ENCODE measurements at regions not wholly inside any gene's neighbourhood (a gene's known extent, or its start where the extent isn't known, plus 50 kb on each side); places are given as distances from the start of the nearest gene placed in this dataset.
A peak's percentile ranks its signal among the peaks of the same experiment; 100 is the strongest.

DNA sequence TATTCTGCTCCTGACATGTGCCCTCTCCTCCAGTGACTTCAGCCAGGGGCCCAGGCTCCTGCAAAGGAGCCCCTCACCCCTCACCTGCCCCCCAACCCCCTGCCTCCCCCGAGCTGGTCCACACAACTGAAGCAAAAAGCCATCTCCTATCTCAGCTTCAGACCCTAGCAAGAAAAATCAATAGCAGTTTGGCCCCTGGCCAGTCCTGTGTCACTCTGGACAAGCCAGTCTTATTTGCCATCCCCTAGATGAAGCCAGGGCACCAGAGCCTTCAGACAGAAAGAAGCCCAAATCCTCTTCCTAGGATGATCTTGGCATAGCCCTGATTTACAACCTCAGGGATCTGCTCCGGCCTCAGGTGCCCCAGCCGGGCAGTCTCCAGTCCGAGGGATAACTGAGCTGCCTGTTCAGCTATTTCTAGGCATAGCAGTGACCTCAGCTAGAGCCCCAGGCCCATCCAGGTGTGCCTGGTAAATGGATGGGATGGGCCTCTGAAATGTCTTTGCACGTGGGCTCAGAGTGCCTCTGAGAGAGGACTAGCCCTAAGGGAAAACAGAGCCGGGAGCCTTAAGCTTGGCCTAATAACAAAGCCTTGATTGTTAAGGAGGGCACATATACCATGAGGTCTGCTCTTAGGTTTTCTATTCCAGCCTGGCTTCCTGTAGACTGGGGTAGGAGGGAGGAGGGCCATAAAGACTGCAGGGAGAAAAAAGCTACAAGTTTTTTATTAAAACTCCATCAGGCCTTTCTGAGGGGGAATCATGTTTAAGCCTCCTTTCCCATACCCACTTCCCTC is 242.0 kb downstream of the SHQ1 start:
- WGBS, 2 experiments (ENCODE audit: insufficient coverage in 2 of 2) = 84% methylated on average over 4 to 5 of the region's 6 CpGs
- Histone ChIP-seq H3K4me3 (ENCODE audit: extremely low read depth, insufficient read depth, low read length, poor library complexity, severe bottlenecking) (no peak overlapping the region), H3K9me3 (ENCODE audit: control insufficient read depth, low read length) (no peaks in the 10 kb centered on the region), H3K36me3 (ENCODE audit: control insufficient read depth, insufficient read depth, low read length) (no peaks in the 10 kb centered on the region), H3K4me1 (ENCODE audit: control insufficient read depth, insufficient read depth, low read length, poor library complexity, severe bottlenecking) (no peaks in the 10 kb centered on the region), H3K27ac (ENCODE audit: low read depth, low read length, severe bottlenecking) (no peak overlapping the region)

DNA sequence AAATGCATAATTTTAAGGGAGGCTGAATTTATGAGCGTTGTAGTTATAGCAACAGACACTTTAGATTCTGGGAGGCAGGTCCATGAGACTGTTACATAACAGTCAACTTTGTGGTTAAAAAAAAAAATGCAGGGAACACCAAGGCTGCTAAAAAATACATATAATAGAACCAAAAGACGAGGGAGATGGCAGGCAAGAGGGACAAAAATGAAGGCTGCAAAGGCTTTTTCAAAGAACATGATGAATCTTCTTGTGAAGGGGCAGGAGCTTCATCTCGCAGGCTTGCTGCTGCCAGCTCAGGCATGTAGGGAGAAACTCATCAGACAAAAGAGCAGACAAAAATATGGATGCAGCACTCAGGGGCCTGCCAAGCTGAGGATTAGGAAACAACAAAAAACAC is 243.9 kb downstream of the SHQ1 start:
- 91 to 100% methylated on average over 2 of the region's 3 CpGs for WGBS, 2 experiments (ENCODE audit: insufficient coverage in 2 of 2)

DNA sequence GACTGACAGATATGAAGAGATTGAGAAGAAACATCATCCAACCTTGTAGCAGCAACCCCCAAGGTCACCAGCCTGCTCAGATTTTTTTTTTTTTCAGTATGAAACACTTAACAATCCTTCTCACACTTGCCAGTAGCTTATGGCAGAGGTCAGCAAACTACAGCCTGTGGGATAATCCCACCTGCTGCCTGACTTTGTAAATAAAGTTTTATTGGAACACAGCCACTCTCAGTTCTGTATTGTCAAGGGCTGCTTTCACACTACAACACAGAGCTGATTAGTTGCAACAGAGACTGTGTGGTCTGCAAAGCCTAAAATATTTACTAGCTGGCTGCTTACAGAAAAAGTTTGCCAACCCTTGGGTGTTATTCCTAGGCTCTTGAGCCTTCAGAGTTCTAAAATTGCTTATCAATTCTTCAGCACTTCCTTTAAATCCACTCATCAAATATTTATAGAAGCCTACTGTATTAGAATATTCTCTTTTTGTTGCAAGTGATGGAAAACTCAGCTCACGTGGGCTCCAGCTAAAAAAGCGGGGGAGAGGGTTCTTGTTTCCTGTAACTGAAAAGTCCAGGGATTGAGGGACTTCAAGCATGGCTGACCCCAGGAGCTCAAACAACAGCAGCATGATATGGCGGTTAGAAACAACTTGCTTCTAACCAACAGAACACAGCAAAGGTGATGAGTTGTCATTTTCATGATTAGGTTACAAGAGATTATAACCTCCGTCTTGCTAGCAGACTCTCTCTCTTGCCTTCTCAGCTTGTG is 246.1 kb downstream of the SHQ1 start:
- Histone ChIP-seq H3K4me1 (ENCODE audit: control insufficient read depth, insufficient read depth, low read length, poor library complexity, severe bottlenecking) (peaks cover 4% of the 10 kb centered on the region), H3K4me3 (ENCODE audit: extremely low read depth, insufficient read depth, low read length, poor library complexity, severe bottlenecking) (no peak overlapping the region), H3K27ac (ENCODE audit: low read depth, low read length, severe bottlenecking) (no peak overlapping the region), H3K9me3 (ENCODE audit: control insufficient read depth, low read length) (no peaks in the 10 kb centered on the region), H3K36me3 (ENCODE audit: control insufficient read depth, insufficient read depth, low read length) (no peaks in the 10 kb centered on the region)
- WGBS, 2 experiments (ENCODE audit: insufficient coverage in 2 of 2) = 92 to 100% methylated on average over 2 to 4 of the region's 4 CpGs

More for the DNA sequence above, 243.9 kb downstream of the SHQ1 start:
- Histone ChIP-seq H3K9me3 (ENCODE audit: control insufficient read depth, low read length) (no peaks in the 10 kb centered on the region), H3K36me3 (ENCODE audit: control insufficient read depth, insufficient read depth, low read length) (no peaks in the 10 kb centered on the region), H3K4me1 (ENCODE audit: control insufficient read depth, insufficient read depth, low read length, poor library complexity, severe bottlenecking) (no peaks in the 10 kb centered on the region), H3K27ac (ENCODE audit: low read depth, low read length, severe bottlenecking) (no peak overlapping the region), H3K4me3 (ENCODE audit: extremely low read depth, insufficient read depth, low read length, poor library complexity, severe bottlenecking) (no peak overlapping the region)

DNA sequence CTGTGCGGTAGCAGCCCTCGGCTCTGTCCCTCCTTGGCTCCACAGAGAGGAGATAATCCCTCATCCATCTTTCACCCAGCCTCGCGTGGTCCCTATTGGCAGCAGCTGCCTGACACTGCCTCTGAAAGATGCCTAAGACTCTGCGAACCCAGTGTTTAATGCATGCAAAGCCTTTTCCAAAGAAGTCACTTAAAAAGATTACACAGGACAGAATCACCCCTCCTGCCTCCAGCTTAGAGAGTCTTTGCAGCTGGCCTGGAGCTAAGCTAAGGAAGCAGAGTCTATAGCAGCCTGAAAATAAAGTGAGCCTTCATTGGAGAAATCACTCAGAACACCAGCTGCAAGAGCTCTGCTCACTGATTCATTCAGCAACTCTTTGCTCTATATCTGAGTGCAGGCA is 247.2 kb downstream of the SHQ1 start:
- WGBS, 2 experiments (ENCODE audit: insufficient coverage in 2 of 2) = 80 to 91% methylated on average over 2 to 4 of the region's 5 CpGs
- no peak overlapping the region for H3K27ac ChIP-seq (ENCODE audit: low read depth, low read length, severe bottlenecking)
- no peaks in the 10 kb centered on the region for H3K9me3 ChIP-seq (ENCODE audit: control insufficient read depth, low read length)
- H3K4me3 ChIP-seq (ENCODE audit: extremely low read depth, insufficient read depth, low read length, poor library complexity, severe bottlenecking) = no peak overlapping the region
- no peaks in the 10 kb centered on the region for H3K36me3 ChIP-seq (ENCODE audit: control insufficient read depth, insufficient read depth, low read length)
- peaks cover 10% of the 10 kb centered on the region for H3K4me1 ChIP-seq (ENCODE audit: control insufficient read depth, insufficient read depth, low read length, poor library complexity, severe bottlenecking)

DNA sequence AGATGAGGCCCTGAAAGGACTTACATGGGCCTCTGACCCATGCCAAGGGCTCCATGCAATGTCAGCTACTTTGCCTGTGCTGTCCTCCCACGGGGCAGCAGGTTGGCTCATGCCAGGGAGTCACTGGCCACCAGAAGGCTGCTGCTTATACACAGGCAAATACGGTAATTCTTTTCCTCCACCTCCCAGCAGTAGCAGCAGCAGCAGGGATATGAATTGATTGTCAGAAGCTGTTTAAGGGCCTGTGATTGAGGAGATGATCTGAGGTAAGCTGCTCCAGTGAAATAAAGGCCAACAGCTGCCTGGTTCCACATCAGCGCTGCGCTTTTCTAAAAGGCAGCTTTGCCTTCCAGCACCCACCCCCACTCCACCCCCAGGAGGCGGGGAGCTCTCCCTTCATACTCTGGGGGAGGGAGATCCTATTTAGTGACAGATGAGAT is 250.5 kb downstream of the SHQ1 start:
- 16% methylated on average over 2 of the region's 5 CpGs; no CpG with 5 or more reads in 1 of the 2 experiments for WGBS, 2 experiments (ENCODE audit: insufficient coverage in 2 of 2)
- H3K9me3 ChIP-seq (ENCODE audit: control insufficient read depth, low read length) = no peaks in the 10 kb centered on the region
- no peak overlapping the region for H3K4me3 ChIP-seq (ENCODE audit: extremely low read depth, insufficient read depth, low read length, poor library complexity, severe bottlenecking)
- H3K27ac ChIP-seq (ENCODE audit: low read depth, low read length, severe bottlenecking) = no peak overlapping the region
- H3K4me1 ChIP-seq (ENCODE audit: control insufficient read depth, insufficient read depth, low read length, poor library complexity, severe bottlenecking) = peaks cover 30% of the 10 kb centered on the region
- no peaks in the 10 kb centered on the region for H3K36me3 ChIP-seq (ENCODE audit: control insufficient read depth, insufficient read depth, low read length)

DNA sequence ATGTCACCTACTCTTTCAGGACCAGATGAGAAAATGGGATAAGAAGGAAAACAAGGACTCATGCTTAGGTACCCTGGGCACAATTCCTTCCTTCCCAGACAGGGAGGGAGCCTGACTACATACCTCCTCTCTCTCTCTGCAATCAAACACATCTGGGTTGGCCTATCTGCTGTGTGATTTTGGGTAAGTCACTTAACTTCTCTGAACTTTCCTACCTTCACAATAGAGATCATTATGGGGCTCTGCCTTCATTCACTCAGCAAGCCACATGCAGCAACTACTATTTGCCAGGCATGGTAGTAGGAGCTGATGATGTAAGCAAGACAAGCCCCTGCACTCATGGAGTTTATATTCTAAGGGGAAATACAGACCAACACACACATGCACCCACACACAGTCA is 251.2 kb downstream of the SHQ1 start:
- no peaks in the 10 kb centered on the region for H3K36me3 ChIP-seq (ENCODE audit: control insufficient read depth, insufficient read depth, low read length)
- H3K4me1 ChIP-seq (ENCODE audit: control insufficient read depth, insufficient read depth, low read length, poor library complexity, severe bottlenecking) = peaks cover 36% of the 10 kb centered on the region
- H3K9me3 ChIP-seq (ENCODE audit: control insufficient read depth, low read length) = no peaks in the 10 kb centered on the region
- H3K4me3 ChIP-seq (ENCODE audit: extremely low read depth, insufficient read depth, low read length, poor library complexity, severe bottlenecking) = no peak overlapping the region
- no peak overlapping the region for H3K27ac ChIP-seq (ENCODE audit: low read depth, low read length, severe bottlenecking)

DNA sequence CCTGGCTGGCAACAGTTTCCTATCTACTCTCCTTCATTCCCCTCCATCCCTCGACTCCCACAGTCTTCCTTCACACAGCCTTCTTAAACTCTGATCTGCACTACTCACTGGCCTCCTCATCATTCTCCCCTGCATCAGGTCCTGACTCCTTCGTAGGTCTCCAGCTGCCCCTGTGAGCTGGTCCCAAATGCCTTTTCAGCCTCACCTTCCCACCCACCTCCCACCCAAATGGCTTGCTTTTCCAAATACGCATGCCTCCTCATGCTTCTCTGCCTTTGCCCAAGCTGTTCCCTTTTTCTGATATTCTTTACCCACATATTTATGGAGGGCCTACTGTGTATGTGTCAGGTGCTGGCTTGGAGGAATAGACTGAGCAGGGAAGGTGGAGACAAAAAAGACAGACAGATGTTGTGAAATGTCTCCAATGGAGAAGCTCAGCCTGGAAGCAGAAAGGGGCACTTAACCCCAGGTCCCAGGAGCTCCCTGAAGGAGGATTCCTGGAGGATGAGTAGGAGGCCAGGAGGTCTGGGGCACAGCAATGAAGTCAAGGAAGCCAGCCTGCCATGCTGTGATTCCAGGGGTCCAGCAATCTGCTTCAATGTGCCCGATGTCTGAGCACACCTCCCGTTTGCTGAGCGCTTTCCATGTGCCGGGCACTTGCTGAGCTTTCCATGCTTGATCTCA is 252.2 kb downstream of the SHQ1 start:
- Histone ChIP-seq H3K27ac (ENCODE audit: low read depth, low read length, severe bottlenecking) (no peak overlapping the region), H3K36me3 (ENCODE audit: control insufficient read depth, insufficient read depth, low read length) (no peaks in the 10 kb centered on the region), H3K9me3 (ENCODE audit: control insufficient read depth, low read length) (no peaks in the 10 kb centered on the region), H3K4me1 (ENCODE audit: control insufficient read depth, insufficient read depth, low read length, poor library complexity, severe bottlenecking) (peaks cover 42% of the 10 kb centered on the region), H3K4me3 (ENCODE audit: extremely low read depth, insufficient read depth, low read length, poor library complexity, severe bottlenecking) (no peak overlapping the region)
- 74 to 85% methylated on average over 5 to 6 of the region's 7 CpGs for whole genome bisulfite sequencing, 2 experiments (ENCODE audit: insufficient coverage in 2 of 2)

DNA sequence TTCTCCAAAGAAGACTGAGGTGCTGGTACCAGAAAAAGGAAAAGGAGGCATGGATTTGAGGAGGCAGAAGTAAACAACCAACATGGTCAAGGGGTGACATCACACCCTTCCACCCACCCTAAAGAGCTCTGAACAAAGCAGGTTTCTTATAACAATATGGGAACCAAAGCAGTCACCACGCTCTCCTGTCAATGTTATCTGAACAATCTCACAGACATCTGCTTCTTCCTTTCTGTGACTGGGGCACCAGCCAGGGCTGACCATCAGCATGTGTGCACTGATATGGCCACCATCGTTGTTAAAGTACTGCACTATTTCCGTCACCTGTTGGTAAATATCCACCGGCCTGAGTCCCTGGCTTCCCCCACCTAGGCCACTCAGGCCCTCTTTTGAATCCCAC is 252.9 kb downstream of the SHQ1 start:
- no peaks in the 10 kb centered on the region for H3K36me3 ChIP-seq (ENCODE audit: control insufficient read depth, insufficient read depth, low read length)
- no peak overlapping the region for H3K4me3 ChIP-seq (ENCODE audit: extremely low read depth, insufficient read depth, low read length, poor library complexity, severe bottlenecking)
- peaks cover 49% of the 10 kb centered on the region for H3K4me1 ChIP-seq (ENCODE audit: control insufficient read depth, insufficient read depth, low read length, poor library complexity, severe bottlenecking)
- WGBS, 2 experiments (ENCODE audit: insufficient coverage in 2 of 2) = 75 to 85% methylated on average over 2 to 4 of the region's 4 CpGs
- peak overlapping the region; percentile 29 for H3K27ac ChIP-seq (ENCODE audit: low read depth, low read length, severe bottlenecking)
- no peaks in the 10 kb centered on the region for H3K9me3 ChIP-seq (ENCODE audit: control insufficient read depth, low read length)

DNA sequence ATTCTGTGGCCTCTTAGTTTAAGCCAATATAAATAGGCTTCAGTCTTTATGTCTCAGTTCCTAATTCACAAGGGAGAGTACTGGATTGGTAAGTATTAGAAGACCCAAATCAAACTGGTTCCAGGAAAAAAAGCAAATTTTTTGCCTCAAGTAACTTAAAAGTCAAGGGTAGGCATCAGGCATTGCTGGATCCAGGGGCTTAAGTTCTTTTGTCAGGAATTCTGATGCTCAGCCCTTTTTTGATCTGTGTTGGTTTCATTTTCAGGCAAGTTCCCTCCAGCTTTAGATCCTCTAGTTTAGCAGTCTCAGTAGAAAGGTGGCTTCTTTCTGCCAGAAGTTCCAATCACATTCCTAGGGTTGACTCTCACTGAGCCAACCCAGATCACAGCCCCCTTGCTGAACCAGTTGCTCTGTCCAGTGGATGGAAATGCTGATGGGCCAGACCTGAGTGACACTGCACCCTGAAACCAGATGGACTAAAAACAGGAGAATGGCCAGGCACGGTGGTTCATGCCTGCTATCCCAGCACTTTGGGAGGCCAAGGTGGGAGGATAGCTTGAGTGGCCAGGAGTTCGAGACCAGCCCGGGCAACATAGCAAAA is 253.5 kb downstream of the SHQ1 start:
- Histone ChIP-seq H3K36me3 (ENCODE audit: control insufficient read depth, insufficient read depth, low read length) (no peaks in the 10 kb centered on the region), H3K4me3 (ENCODE audit: extremely low read depth, insufficient read depth, low read length, poor library complexity, severe bottlenecking) (no peak overlapping the region), H3K9me3 (ENCODE audit: control insufficient read depth, low read length) (no peaks in the 10 kb centered on the region), H3K27ac (ENCODE audit: low read depth, low read length, severe bottlenecking) (no peak overlapping the region), H3K4me1 (ENCODE audit: control insufficient read depth, insufficient read depth, low read length, poor library complexity, severe bottlenecking) (peaks cover 54% of the 10 kb centered on the region)
- WGBS, 2 experiments (ENCODE audit: insufficient coverage in 2 of 2) = 83 to 100% methylated on average over 1 to 2 of the region's 3 CpGs

DNA sequence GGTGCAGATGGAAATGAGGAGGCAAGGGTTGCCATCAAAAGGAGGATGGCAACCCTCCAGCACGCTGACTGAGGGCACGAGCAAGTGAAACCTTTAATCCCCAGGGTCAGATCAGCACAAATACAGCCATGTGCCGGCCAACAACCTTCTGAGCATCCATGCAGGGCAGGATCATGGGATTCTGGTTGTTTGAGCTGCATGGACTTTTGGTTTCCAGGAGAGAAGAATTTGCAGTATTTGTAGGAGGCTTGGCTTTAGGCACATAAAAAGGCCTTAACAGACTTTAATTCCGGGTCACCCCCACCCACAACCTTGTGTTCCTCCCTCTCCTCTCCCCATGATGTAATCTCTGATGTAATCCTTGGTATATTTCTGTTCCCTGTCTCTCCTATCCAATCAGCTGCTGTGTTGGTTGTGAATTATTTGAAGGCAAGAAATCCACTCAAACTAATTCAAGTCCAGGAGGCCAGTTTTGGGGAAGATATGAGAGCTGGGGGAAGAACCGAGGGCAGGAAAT is 254.3 kb downstream of the SHQ1 start:
- Histone ChIP-seq H3K4me3 (ENCODE audit: extremely low read depth, insufficient read depth, low read length, poor library complexity, severe bottlenecking) (no peak overlapping the region), H3K4me1 (ENCODE audit: control insufficient read depth, insufficient read depth, low read length, poor library complexity, severe bottlenecking) (peaks cover 54% of the 10 kb centered on the region), H3K27ac (ENCODE audit: low read depth, low read length, severe bottlenecking) (no peak overlapping the region), H3K9me3 (ENCODE audit: control insufficient read depth, low read length) (no peaks in the 10 kb centered on the region), H3K36me3 (ENCODE audit: control insufficient read depth, insufficient read depth, low read length) (no peaks in the 10 kb centered on the region)
- 88% methylated on average over 2 to 4 of the region's 5 CpGs for WGBS, 2 experiments (ENCODE audit: insufficient coverage in 2 of 2)
